ENCODE measurements at regions not wholly inside any gene's neighbourhood (a gene's known extent, or its start where the extent isn't known, plus 50 kb on each side); places are given as distances from the start of the nearest gene placed in this dataset.

- H3K4me3 ChIP-seq, result no peak overlapping the region
- peak overlapping the region; percentile 59 for H3K4me3 Mint-ChIP-seq
These were observed 82.7 kb upstream of the PCDH8 start for GRCh38 chr13:52931131-52931530.

GRCh38 chr13:52929846-52930245, 81.4 kb upstream of the PCDH8 start:
- H3K27me3 ChIP-seq, result no peaks in the 10 kb centered on the region
- H3K27ac ChIP-seq, result no peak overlapping the region
- H3K4me1 ChIP-seq, result peaks cover 23% of the 10 kb centered on the region
- Mint-ChIP-seq H3K36me3 (no peaks in the 10 kb centered on the region), H3K4me1 (peaks cover 60% of the 10 kb centered on the region), H3K27ac (no peak overlapping the region), H3K4me3 (peak overlapping the region; percentile 6), H3K9me3 (peaks cover 9% of the 10 kb centered on the region), H3K27me3 (ENCODE audit: insufficient read depth, low read depth) (peaks cover 6% of the 10 kb centered on the region)
- no peak overlapping the region for H2AFZ ChIP-seq (replicated peaks)
- no peak overlapping the region for H3K9ac ChIP-seq
- no peaks in the 10 kb centered on the region for H4K20me1 ChIP-seq (ENCODE audit: low read depth)
- no peaks in the 10 kb centered on the region for H3K9me3 ChIP-seq (ENCODE audit: low read depth)
- no peak overlapping the region for H3K4me3 ChIP-seq
- no peak for DNase-seq (ENCODE audit: low spot score)
- TF ChIP-seq CTCF (IDR thresholded peaks at IDR 0.05), result no peak
- no peaks in the 10 kb centered on the region for H3F3A ChIP-seq (ENCODE audit: low read depth)
- no peaks in the 10 kb centered on the region for H3K36me3 ChIP-seq
- no peak overlapping the region for H3K4me2 ChIP-seq
- H3K79me2 ChIP-seq (ENCODE audit: low read depth), result no peaks in the 10 kb centered on the region

More at GRCh38 chr13:52931131-52931530, 82.7 kb upstream of the PCDH8 start:
- no peaks in the 10 kb centered on the region for H3K79me2 ChIP-seq (ENCODE audit: low read depth)
- no peak for TF ChIP-seq EZH2 (IDR thresholded peaks at IDR 0.05)
- no peak for TF ChIP-seq CTCF (IDR thresholded peaks at IDR 0.05)
- TF ChIP-seq EZH2phosphoT487 (IDR thresholded peaks at IDR 0.05), result no peak
- Mint-ChIP-seq H3K36me3 (no peaks in the 10 kb centered on the region), H3K27ac (peak overlapping the region; percentile 92), H3K27me3 (ENCODE audit: insufficient read depth, low read depth) (peaks cover 12% of the 10 kb centered on the region), H3K9me3 (peaks cover 9% of the 10 kb centered on the region), H3K4me1 (peaks cover 51% of the 10 kb centered on the region)
- no peaks in the 10 kb centered on the region for H3K36me3 ChIP-seq
- H3K27ac ChIP-seq, result no peak overlapping the region
- H3F3A ChIP-seq (ENCODE audit: low read depth), result no peaks in the 10 kb centered on the region
- no peaks in the 10 kb centered on the region for H3K27me3 ChIP-seq
- H3K9me3 ChIP-seq (ENCODE audit: low read depth), result no peaks in the 10 kb centered on the region
- no peaks in the 10 kb centered on the region for H4K20me1 ChIP-seq (ENCODE audit: low read depth)
- H2AFZ ChIP-seq (replicated peaks), result no peak overlapping the region
- H3K4me1 ChIP-seq, result peaks cover 23% of the 10 kb centered on the region
- H3K9ac ChIP-seq, result no peak overlapping the region
- H3K4me2 ChIP-seq, result peak overlapping the region; percentile 28
- no peak for DNase-seq (ENCODE audit: low spot score)

GRCh38 chr13:52926971-52927370, 78.5 kb upstream of the PCDH8 start:
- H4K20me1 ChIP-seq (ENCODE audit: low read depth), result no peaks in the 10 kb centered on the region
- no peak overlapping the region for H3K4me2 ChIP-seq
- Mint-ChIP-seq H3K27ac (no peak overlapping the region), H3K4me3 (no peak overlapping the region), H3K4me1 (peaks cover 54% of the 10 kb centered on the region), H3K9me3 (peaks cover 9% of the 10 kb centered on the region), H3K27me3 (ENCODE audit: insufficient read depth, low read depth) (peaks cover 4% of the 10 kb centered on the region), H3K36me3 (no peaks in the 10 kb centered on the region)
- H3K27me3 ChIP-seq, result no peaks in the 10 kb centered on the region
- no peak overlapping the region for H3K4me3 ChIP-seq
- no peak overlapping the region for H3K9ac ChIP-seq
- no peaks in the 10 kb centered on the region for H3K36me3 ChIP-seq
- H3F3A ChIP-seq (ENCODE audit: low read depth), result no peaks in the 10 kb centered on the region
- TF ChIP-seq EZH2 (IDR thresholded peaks at IDR 0.05) (no peak), EZH2phosphoT487 (IDR thresholded peaks at IDR 0.05) (no peak), CTCF (IDR thresholded peaks at IDR 0.05) (no peak)
- H3K4me1 ChIP-seq, result peaks cover 18% of the 10 kb centered on the region
- no peak overlapping the region for H2AFZ ChIP-seq (replicated peaks)
- no peaks in the 10 kb centered on the region for H3K79me2 ChIP-seq (ENCODE audit: low read depth)
- H3K9me3 ChIP-seq (ENCODE audit: low read depth), result no peaks in the 10 kb centered on the region
- no peak for DNase-seq (ENCODE audit: low spot score)
- H3K27ac ChIP-seq, result no peak overlapping the region

Measured in neural progenitor cell (in vitro differentiated cells).